Globus pallidus (tissue), 1 donor: ENCODE measurements at regions not wholly inside any gene's neighbourhood (a gene's known extent, or its start where the extent isn't known, plus 50 kb on each side); places are given as distances from the start of the nearest gene placed in this dataset.

Source experiments
- DNase-seq: peaks from one replicate; pipeline ENCODE4 v3.0.0-alpha.2; 2015; ENCODE audit warnings: low spot score

GRCh38 chr3:150267288-150267687, 140.8 kb upstream of the TSC22D2 start:
- no peak for DNase-seq

DNA sequence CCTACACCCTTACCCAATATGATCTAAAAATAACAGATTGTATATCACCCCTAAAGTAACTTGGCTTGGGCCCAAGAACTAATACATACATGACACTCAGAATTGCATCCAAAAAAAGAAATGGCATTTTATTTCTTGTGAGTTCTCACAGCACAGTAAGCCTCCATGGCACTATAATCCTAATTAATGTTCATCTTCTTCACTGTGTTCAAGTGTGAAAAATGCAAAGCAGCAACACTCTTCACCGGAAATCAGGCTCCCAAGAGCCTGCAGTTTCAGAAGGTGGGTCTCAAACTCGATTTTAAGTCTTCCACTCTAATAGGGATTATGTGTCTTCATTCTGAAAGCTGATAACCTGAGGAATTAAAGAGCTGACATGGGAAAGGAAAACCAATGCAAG, 142.8 kb upstream of the TSC22D2 start:
- DNase-seq: no peak

GRCh38 chr3:150264561-150265279, 143.4 kb upstream of the TSC22D2 start:
- no peak for DNase-seq

- no peak for DNase-seq
Measured at GRCh38 chr3:150261958-150262357, 146.1 kb upstream of the TSC22D2 start.

DNA sequence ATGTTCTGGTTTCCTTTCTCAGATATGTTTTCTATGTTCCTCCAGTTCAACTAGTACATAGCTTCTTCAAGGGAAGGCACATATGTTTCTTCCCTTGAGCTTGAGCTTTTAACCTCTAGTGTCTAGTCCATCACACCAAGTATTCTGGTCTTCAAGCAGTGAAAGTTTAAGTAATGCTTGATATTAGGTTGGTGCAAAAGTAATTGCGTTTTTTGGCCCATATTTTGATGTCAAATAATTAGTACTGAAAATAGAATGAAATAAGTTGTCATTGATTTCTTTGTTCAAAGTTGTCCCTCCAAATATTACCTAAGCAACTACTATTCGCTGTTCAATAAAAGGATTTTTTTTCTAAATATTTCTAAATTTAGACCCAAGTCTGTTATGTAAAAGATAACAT, 146.7 kb upstream of the TSC22D2 start:
- no peak for DNase-seq

DNA sequence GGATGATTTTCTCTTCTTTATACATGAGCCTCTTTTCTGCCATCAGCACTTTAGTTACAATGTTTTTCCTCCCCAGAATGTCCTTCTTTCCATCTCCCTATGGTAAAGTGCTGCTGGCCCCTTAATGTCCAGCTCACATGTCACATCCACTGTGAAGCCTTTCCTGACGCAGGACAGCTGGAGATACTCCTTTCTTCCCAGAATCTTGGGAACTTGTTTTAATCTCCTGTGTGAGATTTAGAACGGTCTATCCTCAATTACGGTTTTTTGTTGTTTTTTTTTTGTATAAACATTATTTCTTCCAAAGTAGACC, 147.7 kb upstream of the TSC22D2 start:
- no peak for DNase-seq

DNA sequence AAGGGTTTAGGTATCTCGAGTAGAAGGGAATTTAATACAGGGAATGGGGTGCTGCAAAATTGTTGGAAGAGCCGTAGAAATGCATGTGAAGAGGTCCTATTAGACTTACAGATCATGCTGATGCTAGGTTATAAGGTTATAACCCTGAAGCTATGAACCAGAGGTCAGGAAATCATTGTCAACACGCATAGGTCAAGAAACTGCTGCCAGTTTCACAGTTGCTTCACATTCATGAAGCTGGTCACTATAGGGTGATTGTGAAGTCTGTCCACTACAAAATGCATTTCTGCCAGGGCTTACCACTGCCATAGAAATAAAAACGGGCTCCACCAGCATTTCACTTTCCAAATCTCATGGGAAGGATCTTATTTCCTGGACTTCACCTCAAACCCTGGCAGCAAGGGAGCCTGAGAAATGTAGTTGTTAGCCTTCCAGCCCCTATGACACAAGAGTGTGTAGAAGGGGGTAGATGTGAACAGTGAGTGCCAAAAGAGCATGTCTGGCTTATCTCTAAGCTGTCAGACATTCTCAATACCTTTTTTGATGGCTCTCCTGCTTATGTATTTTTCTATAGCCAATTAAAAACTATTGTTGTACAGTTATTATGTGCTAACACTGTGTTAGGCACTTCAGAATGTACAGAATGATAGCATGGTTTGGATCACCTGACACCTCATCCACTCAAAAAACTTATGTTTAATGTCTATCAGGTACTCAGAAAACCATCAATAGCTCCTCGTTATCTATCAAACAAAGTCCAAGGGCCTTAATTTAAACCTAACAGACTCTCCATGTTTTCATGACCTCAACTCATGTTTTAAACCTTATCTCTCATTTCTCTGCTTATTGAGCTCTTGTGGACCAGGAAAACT, 148.3 kb upstream of the TSC22D2 start:
- DNase-seq: no peak

GRCh38 chr3:150256782-150257181, 151.3 kb upstream of the TSC22D2 start:
- DNase-seq: no peak

DNA sequence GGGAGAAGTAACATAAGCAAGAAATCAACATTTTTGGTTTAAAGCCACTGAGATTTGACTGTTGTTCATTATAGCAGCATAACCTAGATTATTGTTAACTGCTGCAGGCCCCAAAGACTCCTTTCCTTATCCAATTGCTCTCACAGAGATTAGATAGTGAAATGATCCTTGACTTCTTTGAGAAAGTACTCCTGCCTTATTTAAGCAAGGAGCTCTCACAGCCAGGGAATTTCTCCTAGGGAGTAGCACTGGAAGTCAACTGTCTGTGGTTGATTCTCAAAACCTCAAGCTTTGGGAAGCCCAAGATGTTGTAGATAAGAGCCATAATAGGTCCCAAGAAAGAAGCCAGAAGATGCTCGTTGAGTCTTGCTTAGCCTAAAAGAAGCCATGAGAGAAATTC, 151.8 kb upstream of the TSC22D2 start:
- no peak for DNase-seq

GRCh38 chr3:150255826-150256225, 152.3 kb upstream of the TSC22D2 start:
- DNase-seq: no peak

DNA sequence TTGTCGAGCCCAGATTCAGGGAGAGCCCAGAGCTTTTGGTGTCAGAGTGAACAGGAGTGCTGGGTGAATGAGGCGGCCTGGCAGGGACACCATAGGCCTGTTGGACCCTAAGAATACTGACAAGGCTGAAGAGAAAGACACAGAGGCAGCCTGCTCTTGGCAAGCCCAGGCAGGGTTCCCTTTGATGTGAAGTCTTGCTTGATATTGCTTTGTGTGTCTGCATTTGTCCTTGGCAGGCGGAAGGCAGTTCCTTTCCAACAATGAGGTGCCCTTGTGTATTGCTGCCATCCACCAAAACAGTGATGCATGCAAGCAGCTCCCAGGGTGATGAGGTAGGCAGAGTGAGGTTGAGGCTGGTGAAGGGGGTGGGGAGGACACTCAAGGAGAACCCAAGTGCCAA, 152.7 kb upstream of the TSC22D2 start:
- DNase-seq: peak; percentile 77

- no peak for DNase-seq
Measured at GRCh38 chr3:150254309-150254708, 153.8 kb upstream of the TSC22D2 start.

DNA sequence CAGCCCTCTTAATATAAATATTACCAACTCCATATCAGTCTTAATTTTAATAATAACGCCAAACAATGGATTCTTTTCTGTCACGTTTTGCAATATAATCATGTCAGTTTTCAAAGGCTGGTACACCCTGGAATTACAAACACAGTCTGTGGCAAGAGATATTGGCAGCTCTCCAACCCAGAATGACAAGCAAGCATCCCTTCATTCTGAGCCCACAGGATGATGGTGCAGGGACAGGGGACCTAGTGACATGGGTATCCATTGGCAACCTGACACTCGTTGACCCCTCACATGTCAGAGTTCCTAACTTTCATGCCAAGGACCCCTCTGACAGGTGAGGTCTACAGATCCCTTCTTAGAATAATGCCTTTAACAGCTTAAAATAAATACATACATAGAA, 154.5 kb upstream of the TSC22D2 start:
- no peak for DNase-seq

DNA sequence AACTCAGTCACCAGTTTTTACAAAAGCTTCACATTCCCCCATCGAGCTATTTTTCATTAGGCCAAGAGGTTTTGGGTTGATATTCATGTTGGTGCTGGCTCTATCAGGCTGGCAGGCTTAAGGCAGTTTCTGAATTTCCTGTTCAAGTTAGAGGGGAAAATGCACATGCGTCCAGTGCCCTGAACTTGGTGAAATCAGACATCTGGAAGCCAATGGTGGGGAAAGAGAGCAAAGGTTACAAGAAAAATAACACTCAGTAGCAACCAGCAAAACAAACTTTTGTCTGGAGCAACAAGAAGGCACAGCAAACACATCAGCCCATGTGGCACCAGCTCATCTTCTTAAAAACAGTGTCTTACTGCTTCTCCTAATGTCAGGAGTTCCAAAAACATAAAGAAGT, 155.6 kb upstream of the TSC22D2 start:
- DNase-seq: no peak

DNA sequence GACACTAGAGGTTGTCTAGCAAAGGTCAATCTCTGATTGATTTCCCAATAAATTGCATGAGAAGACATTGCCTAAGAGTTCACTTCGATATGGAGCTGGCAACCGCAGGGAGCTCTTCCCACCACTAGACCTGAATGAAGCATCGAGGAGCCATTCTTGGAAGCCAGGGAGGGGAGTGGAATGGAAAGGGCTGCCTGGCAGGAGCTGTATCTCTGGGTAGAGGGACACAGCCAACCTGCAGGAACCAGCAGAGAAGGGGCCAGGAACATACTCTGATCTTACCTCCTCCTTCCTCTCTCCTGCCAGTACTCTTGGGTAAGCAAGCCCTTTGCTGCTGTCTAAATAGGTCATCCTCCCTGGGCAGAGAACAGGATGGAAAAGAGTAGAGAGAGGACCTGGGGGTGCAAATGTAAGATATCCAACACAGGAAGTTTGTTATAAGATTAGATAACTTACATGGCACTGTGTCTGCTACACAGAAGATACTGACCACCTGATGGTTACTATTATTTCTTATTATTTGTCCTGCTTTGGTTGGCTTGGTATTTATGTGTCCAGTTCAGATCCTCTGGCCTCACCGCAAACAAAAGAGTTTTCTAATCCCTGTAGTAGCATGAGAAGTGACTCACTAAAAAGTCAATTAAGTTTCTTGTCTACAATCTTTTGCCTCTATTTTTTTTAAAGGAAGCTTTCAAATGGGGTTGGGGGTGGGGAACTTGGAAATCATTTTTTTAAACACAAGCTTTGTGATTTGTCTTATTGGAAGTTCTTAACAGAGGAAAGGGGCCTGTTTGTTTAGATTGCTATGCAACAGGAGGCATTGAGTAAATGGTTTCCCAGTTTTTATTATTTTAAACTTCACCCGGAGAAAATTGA, 156.7 kb upstream of the TSC22D2 start:
- no peak for DNase-seq

DNA sequence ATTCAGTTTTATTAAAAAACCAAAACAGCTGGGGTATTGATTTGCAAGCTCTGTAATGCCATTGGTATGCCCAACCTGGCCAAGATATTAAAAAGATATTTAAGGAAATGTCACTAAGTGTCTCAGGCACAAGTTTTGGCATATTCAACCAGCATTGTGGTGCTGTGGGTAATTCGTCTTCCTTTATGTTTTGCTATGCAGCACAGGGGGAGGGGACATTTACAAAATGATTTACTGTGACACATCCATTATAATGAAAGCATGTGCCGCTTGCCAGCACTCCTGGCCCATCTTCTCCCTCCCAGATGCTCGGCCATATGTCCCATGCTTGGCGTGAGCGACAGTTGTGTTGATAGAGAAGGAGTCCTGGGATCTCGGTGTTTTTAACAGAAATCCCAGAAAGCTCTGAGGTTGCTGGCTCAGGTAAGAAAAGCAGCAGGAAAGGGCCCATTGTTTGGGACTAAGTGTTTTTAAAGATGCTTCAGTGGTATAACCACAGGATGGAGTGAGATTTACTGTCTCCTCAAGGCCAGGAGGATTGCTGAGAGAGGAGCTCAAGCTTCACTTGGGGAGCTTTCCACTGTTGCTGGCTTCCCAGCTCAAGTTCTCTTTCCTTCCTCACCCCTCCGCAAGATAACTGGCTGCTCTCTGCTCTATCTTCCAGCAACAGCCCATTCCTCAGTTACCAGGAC, 158.2 kb upstream of the TSC22D2 start:
- no peak for DNase-seq

- no peak for DNase-seq
Measured at GRCh38 chr3:150248888-150249681, 159.0 kb upstream of the TSC22D2 start.

DNA sequence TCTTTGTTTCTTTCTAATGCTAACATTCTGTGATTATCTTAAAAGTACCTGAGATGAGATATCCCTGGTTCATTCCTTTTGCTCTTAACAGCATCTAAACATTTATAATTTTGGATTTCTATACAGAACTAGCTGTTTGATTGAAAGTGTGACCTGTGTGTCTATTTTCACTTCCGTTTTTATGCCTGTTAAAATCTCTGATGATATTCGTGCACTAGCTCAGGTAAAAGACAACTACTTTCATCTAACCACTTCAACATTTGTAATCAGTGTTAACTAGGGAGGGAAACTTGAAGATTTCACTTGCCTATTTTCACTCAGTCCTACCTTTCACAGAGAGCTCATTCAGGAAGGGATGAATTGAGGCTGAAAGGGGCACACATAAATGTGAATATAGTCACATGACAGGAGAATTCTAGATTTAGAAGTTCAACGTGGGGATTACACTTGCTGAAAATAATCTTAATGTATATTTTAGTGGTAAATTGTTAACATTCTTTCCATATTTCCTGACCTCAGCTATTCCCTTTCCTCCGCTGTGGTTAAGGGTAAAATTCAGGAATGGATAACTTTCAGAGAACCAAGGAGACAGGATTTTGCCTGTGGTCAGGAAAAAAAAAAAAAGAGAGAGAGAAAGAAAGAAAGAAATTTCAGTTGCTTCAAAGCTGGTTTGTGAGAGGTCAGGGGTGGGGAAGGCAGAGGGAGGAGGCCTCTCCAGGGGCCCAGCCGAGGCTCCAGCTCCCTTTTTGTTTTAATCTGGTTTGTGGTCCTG, 159.8 kb upstream of the TSC22D2 start:
- DNase-seq: no peak

GRCh38 chr3:150247441-150247840, 160.7 kb upstream of the TSC22D2 start:
- DNase-seq: no peak

DNA sequence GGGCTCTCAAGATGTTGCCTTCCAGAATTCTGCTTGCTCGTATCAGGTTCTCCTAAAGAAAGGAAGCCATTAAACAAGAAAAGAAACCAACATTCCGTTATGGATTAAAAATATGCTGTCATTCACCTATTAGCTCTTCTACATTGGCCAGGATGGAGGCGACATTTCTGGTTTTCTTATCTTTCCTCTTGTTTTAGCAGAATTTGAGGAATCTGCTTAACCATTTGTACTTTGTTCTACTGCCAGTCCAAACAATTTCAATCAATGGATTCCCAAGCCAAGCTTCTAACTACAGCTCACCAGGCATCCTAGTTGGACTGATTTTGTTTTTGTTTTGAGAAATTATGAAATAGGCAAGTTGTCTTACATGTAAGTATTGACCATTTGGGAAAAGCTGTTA, 164.6 kb upstream of the TSC22D2 start:
- no peak for DNase-seq
